Astrocyte of the hippocampus (primary cell): ENCODE measurements at regions not wholly inside any gene's neighbourhood (a gene's known extent, or its start where the extent isn't known, plus 50 kb on each side); places are given as distances from the start of the nearest gene placed in this dataset.

Experiments used
- DNase-seq: peaks from one replicate; pipeline ENCODE4 v3.0.0; 2011; ENCODE audit warnings: low read depth, low spot score

- DNase-seq = no peak
These were observed 486.9 kb downstream of the SOX5 start for GRCh38 chr12:23462546-23462945.

- DNase-seq = no peak
These were observed 486.3 kb downstream of the SOX5 start for GRCh38 chr12:23463172-23463571.

DNA sequence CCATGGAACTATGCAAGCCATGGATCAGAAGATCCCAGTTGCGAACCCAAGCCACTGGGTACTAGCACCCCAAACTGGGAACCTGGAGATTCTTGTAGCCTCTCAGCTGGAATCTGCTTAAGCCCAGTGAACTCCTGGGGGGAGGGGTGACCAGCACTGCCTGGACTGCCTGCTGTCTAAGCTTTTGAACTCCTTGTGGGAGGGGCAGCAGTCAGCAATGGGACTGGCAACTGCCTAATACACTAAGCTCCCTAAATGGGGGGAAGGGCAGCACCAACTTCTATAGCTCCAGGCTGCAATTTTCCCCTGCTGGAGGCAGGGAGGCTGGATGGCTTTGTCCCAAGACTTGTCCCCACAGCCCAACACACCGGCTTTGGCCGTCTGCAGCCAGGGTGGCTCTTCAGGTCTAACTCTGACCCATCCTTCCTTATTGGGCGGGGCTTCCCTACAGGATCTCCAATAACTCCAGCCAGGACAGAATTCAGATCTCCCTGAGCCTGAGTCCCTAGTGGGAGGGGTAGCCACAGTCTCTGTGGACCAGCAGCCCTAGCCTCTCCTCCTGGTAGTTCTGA, 485.1 kb downstream of the SOX5 start:
- no peak for DNase-seq

DNA sequence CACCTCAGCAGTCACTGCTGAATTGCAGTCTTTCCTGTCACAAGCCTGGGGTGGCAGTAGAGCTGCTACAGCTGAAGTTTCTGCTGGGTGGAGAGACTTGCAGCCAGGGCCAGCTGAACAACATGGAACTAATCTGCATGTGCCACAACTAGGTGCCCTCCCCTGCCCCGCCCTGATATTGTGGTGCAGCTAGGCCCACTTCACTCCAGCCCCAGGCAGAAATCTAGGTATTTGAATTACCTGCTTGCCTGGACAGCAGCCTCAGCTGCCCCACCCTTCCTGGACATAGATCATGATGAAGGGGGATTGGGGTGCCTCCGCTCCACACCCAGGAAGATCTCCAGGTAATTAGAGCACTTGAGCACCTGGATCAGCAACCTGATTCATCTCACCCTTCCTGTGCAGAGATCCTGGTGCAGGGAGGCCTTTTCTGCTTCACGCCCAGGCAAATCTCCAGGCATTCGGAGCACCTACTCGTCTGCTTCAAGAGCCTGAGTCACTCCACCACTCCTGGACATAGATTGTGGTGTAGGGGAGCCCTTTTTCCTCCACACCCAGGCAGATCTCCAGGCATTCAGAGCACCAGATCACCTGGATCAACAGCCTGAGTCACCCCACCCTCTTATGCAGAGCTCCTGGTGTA, 477.0 kb downstream of the SOX5 start:
- no peak for DNase-seq

- DNase-seq = no peak
These were observed 476.4 kb downstream of the SOX5 start for GRCh38 chr12:23473071-23473470.

DNA sequence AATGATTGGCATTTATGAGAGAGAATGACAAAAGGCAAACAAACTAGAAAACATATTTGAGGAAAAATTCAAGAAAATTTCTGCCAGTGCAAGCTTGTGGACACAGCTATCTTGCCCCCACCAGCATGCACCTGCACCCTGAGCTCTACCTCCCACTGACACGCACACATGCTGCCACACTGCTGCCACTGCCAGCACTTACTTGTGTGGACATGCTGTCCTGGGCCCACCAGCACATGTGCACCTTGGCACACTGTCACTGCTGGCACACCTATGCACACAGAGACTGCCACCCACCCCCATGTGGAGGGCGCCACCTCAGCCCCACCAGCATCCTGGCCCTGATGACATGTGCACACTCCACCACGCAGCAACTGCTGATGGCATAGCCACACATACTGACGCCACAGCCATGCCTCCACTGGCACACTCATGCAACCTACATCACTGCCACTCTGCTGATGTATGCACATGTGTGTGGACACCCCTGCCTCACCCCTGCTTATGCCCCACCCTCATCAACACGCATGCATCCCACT, 475.0 kb downstream of the SOX5 start:
- DNase-seq = no peak
